ENCODE measurements at regions not wholly inside any gene's neighbourhood (a gene's known extent, or its start where the extent isn't known, plus 50 kb on each side); places are given as distances from the start of the nearest gene placed in this dataset.

- Histone ChIP-seq H3K4me1 (ENCODE audit: insufficient read depth, poor library complexity, severe bottlenecking) (no peaks in the 10 kb centered on the region), H3K27ac (ENCODE audit: poor library complexity, severe bottlenecking) (no peak overlapping the region), H3K9me3 (ENCODE audit: severe bottlenecking) (no peaks in the 10 kb centered on the region), H3K27me3 (ENCODE audit: insufficient read depth, poor library complexity, severe bottlenecking) (peaks cover 7% of the 10 kb centered on the region), H3K4me3 (ENCODE audit: severe bottlenecking) (no peak overlapping the region), H3K36me3 (ENCODE audit: low read depth) (no peaks in the 10 kb centered on the region)
- no peak for TF ChIP-seq CTCF (IDR thresholded peaks at IDR 0.05; ENCODE audit: poor library complexity, severe bottlenecking)
- ATAC-seq (ENCODE audit: low read depth) (no peak), DNase-seq (ENCODE audit: low spot score) (no peak)
These were observed 61.1 kb upstream of the SEM1 start for GRCh38 chr7:96770758-96771157.

GRCh38 chr7:96772139-96772694, 62.6 kb upstream of the SEM1 start:
- Histone ChIP-seq H3K4me3 (ENCODE audit: severe bottlenecking) (no peak overlapping the region), H3K36me3 (ENCODE audit: low read depth) (no peaks in the 10 kb centered on the region), H3K4me1 (ENCODE audit: insufficient read depth, poor library complexity, severe bottlenecking) (no peaks in the 10 kb centered on the region), H3K27ac (ENCODE audit: poor library complexity, severe bottlenecking) (no peak overlapping the region), H3K9me3 (ENCODE audit: severe bottlenecking) (no peaks in the 10 kb centered on the region), H3K27me3 (ENCODE audit: insufficient read depth, poor library complexity, severe bottlenecking) (peaks cover 7% of the 10 kb centered on the region)
- DNase-seq (ENCODE audit: low spot score), result no peak
- TF ChIP-seq CTCF (IDR thresholded peaks at IDR 0.05; ENCODE audit: poor library complexity, severe bottlenecking), result no peak
- ATAC-seq (ENCODE audit: low read depth), result no peak

GRCh38 chr7:96773483-96773882, 63.8 kb upstream of the SEM1 start:
- H3K27ac ChIP-seq (ENCODE audit: poor library complexity, severe bottlenecking), result no peak overlapping the region

GRCh38 chr7:96774358-96774757, 64.7 kb upstream of the SEM1 start:
- Histone ChIP-seq H3K9me3 (ENCODE audit: severe bottlenecking) (no peaks in the 10 kb centered on the region), H3K4me1 (ENCODE audit: insufficient read depth, poor library complexity, severe bottlenecking) (no peaks in the 10 kb centered on the region), H3K27ac (ENCODE audit: poor library complexity, severe bottlenecking) (no peak overlapping the region), H3K36me3 (ENCODE audit: low read depth) (no peaks in the 10 kb centered on the region), H3K4me3 (ENCODE audit: severe bottlenecking) (no peak overlapping the region), H3K27me3 (ENCODE audit: insufficient read depth, poor library complexity, severe bottlenecking) (peaks cover 7% of the 10 kb centered on the region)
- no peak for ATAC-seq (ENCODE audit: low read depth)
- no peak for DNase-seq (ENCODE audit: low spot score)
- no peak for TF ChIP-seq CTCF (IDR thresholded peaks at IDR 0.05; ENCODE audit: poor library complexity, severe bottlenecking)

More at GRCh38 chr7:96773483-96773882, 63.8 kb upstream of the SEM1 start:
- DNase-seq (ENCODE audit: low spot score) (no peak), ATAC-seq (ENCODE audit: low read depth) (no peak)
- Histone ChIP-seq H3K4me1 (ENCODE audit: insufficient read depth, poor library complexity, severe bottlenecking) (no peaks in the 10 kb centered on the region), H3K4me3 (ENCODE audit: severe bottlenecking) (no peak overlapping the region), H3K9me3 (ENCODE audit: severe bottlenecking) (no peaks in the 10 kb centered on the region), H3K27me3 (ENCODE audit: insufficient read depth, poor library complexity, severe bottlenecking) (peaks cover 7% of the 10 kb centered on the region), H3K36me3 (ENCODE audit: low read depth) (no peaks in the 10 kb centered on the region)
- no peak for TF ChIP-seq CTCF (IDR thresholded peaks at IDR 0.05; ENCODE audit: poor library complexity, severe bottlenecking)

GRCh38 chr7:96775046-96775445, 65.4 kb upstream of the SEM1 start:
- H3K4me3 ChIP-seq (ENCODE audit: severe bottlenecking), result no peak overlapping the region
- ATAC-seq (ENCODE audit: low read depth) (no peak), DNase-seq (ENCODE audit: low spot score) (no peak)
- H3K9me3 ChIP-seq (ENCODE audit: severe bottlenecking), result no peaks in the 10 kb centered on the region
- no peak for TF ChIP-seq CTCF (IDR thresholded peaks at IDR 0.05; ENCODE audit: poor library complexity, severe bottlenecking)
- no peaks in the 10 kb centered on the region for H3K36me3 ChIP-seq (ENCODE audit: low read depth)
- H3K27me3 ChIP-seq (ENCODE audit: insufficient read depth, poor library complexity, severe bottlenecking), result peaks cover 7% of the 10 kb centered on the region
- no peaks in the 10 kb centered on the region for H3K4me1 ChIP-seq (ENCODE audit: insufficient read depth, poor library complexity, severe bottlenecking)
- H3K27ac ChIP-seq (ENCODE audit: poor library complexity, severe bottlenecking), result no peak overlapping the region
